GM12878 (cell line): ENCODE measurements at regions not wholly inside any gene's neighbourhood (a gene's known extent, or its start where the extent isn't known, plus 50 kb on each side); places are given as distances from the start of the nearest gene placed in this dataset.

Source experiments
- ATAC-seq: fragments of 200-7000 bp; cut with Tn5 transposase; 3 replicates; pipeline ENCODE4 v1.9.1; 2020; ENCODE audit warnings: mild to moderate bottlenecking, moderate library complexity
- BruUV-seq: library from RNA; stranded (reverse); fragments of 400-500 nt; replicated peaks from 2 replicates; lab custom pipeline; 2021; lab: Mats Ljungman, UMichigan
- CTCF ChIA-PET: fragments of 300-600 bp; sonication (Branson Sonifier 250); formaldehyde crosslinking; extraction: SDS; loops from one replicate; lab custom pipeline; 2021; ENCODE audit warnings: inconsistent platforms; lab: Yijun Ruan, JAX
- POLR2A ChIA-PET: fragments of 350-600 bp; formaldehyde crosslinking; extraction: SDS; loops from one replicate; lab custom pipeline; 2021; ENCODE audit warnings: inconsistent platforms; lab: Charles Lee
- RAD21 ChIA-PET: fragments of 300-600 bp; sonication (Branson Sonifier 250); formaldehyde crosslinking; loops from one replicate; lab custom pipeline; 2023; ENCODE audit warnings: antibody characterized with exemption; ENCODE audit not compliant: unreplicated experiment; lab: Charles Lee
- SMC1A ChIA-PET: fragments of 300-600 bp; sonication (Branson Sonifier 250); formaldehyde crosslinking; loops from one replicate; lab custom pipeline; 2023; ENCODE audit not compliant: unreplicated experiment, uncharacterized antibody; lab: Charles Lee
- DNase-seq: peaks from one replicate; pipeline ENCODE4 v3.0.0-alpha.2; 2011; ENCODE audit warnings: low read depth, low spot score
- FAIRE-seq: peaks from 3 replicates; lab custom pipeline; 2011; peaks lifted over from hg19 to GRCh38; lab: Jason Lieb, UNC
- H2AFZ ChIP-seq: 2 replicates; pipeline ENCODE4 v1.6.0; 2011; ENCODE audit warnings: low read depth, low read length, control low read depth; ENCODE audit not compliant: control insufficient read depth
- H3K27ac ChIP-seq: 2 replicates; pipeline ENCODE4 v1.5.1; 2011; ENCODE audit warnings: control low read depth; ENCODE audit not compliant: control insufficient read depth, insufficient read depth
- H3K27me3 ChIP-seq, 2 experiments: replicated peaks in 1 of 2; 2 replicates each; pipeline versions ENCODE4 v1.6.0 to v1.6.1; 2011; ENCODE audit warnings: low read length in 1 of 2; ENCODE audit not compliant: control insufficient read depth in 2 of 2, insufficient read depth in 2 of 2
- H3K36me3 ChIP-seq, 2 experiments: 2 replicates each; pipeline ENCODE4 v1.5.1; 2011; ENCODE audit warnings: low read length in 1 of 2; ENCODE audit not compliant: control insufficient read depth in 2 of 2, insufficient read depth in 2 of 2
- H3K4me1 ChIP-seq: 2 replicates; pipeline ENCODE4 v1.6.1; 2011; ENCODE audit warnings: mild to moderate bottlenecking, low read length, moderate library complexity, mixed read lengths; ENCODE audit not compliant: control insufficient read depth, insufficient read depth
- H3K4me2 ChIP-seq: 2 replicates; pipeline ENCODE4 v1.6.0; 2011; ENCODE audit warnings: control low read depth; ENCODE audit not compliant: control insufficient read depth, insufficient read depth
- H3K4me3 ChIP-seq: fragments of 200-600 bp; sonication (generic); 2 replicates; pipeline ENCODE4 v1.5.1; 2016
- H3K79me2 ChIP-seq: 2 replicates; pipeline ENCODE4 v1.6.0; 2011; ENCODE audit warnings: low read length; ENCODE audit not compliant: control insufficient read depth, insufficient read depth
- H3K9ac ChIP-seq: 2 replicates; pipeline ENCODE4 v1.8.0; 2011; ENCODE audit warnings: low read length, control low read depth, mixed read lengths; ENCODE audit not compliant: control insufficient read depth, insufficient read depth
- H3K9me3 ChIP-seq: replicated peaks from 3 replicates; pipeline ENCODE4 v1.5.1; 2011; ENCODE audit warnings: mild to moderate bottlenecking, low read length; ENCODE audit not compliant: control insufficient read depth, insufficient read depth
- H4K20me1 ChIP-seq: 2 replicates; pipeline ENCODE4 v1.6.0; 2011; ENCODE audit not compliant: control insufficient read depth, insufficient read depth
- CBFB ChIP-seq: IDR thresholded peaks from 2 replicates; pipeline ENCODE4 v1.6.1; 2016; ENCODE audit warnings: antibody characterized with exemption, low read depth
- EP300 ChIP-seq, 2 experiments: fragments of 150-350 bp in 1 of 2; IDR thresholded peaks; 2 replicates each; pipeline ENCODE4 v1.6.1; 2011 to 2012; ENCODE audit warnings: low read depth in 2 of 2, low read length in 2 of 2, borderline replicate concordance in 1 of 2, improper control_type of control experiment in 1 of 2, inconsistent platforms in 1 of 2; ENCODE audit not compliant: control insufficient read depth in 1 of 2
- KAT2A ChIP-seq: conservative IDR thresholded peaks from 2 replicates; pipeline ENCODE4 v1.6.1; 2011; ENCODE audit warnings: low read depth, low read length; ENCODE audit not compliant: control insufficient read depth
- LARP7 ChIP-seq: fragments of 450-650 bp; IDR thresholded peaks from 2 replicates; pipeline ENCODE4 v1.6.1; 2017; ENCODE audit warnings: mild to moderate bottlenecking
- NFYB ChIP-seq: IDR thresholded peaks from 2 replicates; pipeline ENCODE4 v1.6.1; 2011; ENCODE audit warnings: low read depth, mild to moderate bottlenecking, low read length, improper control_type of control experiment, moderate library complexity; ENCODE audit not compliant: insufficient read depth
- REST ChIP-seq: IDR thresholded peaks from 2 replicates; pipeline ENCODE4 v1.6.1; 2012; ENCODE audit warnings: mild to moderate bottlenecking, low read depth, low read length
- SMARCA5 ChIP-seq: fragments of 450-650 bp; IDR thresholded peaks from 2 replicates; pipeline ENCODE4 v1.6.1; 2017; ENCODE audit warnings: mild to moderate bottlenecking
- STAT1 ChIP-seq: fragments of 450-650 bp; conservative IDR thresholded peaks from 2 replicates; pipeline ENCODE4 v1.6.1; 2014; ENCODE audit warnings: antibody characterized with exemption, mild to moderate bottlenecking
- SUPT20H ChIP-seq: IDR thresholded peaks from 2 replicates; pipeline ENCODE4 v1.6.1; 2011; ENCODE audit warnings: low read depth, mild to moderate bottlenecking, low read length, moderate library complexity, borderline replicate concordance; ENCODE audit not compliant: control insufficient read depth
- TCF3 ChIP-seq: IDR thresholded peaks from 2 replicates; pipeline ENCODE4 v1.6.1; 2012; ENCODE audit warnings: low read depth, mild to moderate bottlenecking, low read length, borderline replicate concordance; ENCODE audit not compliant: insufficient read depth
- ZBED1 ChIP-seq: IDR thresholded peaks from 2 replicates; pipeline ENCODE4 v1.6.1; 2016; ENCODE audit warnings: borderline replicate concordance
- WGBS: methylation state at CpG from one replicate; pipeline ENCODE4 v1.1.6; 2016; ENCODE audit warnings: low lambda C conversion rate; ENCODE audit not compliant: insufficient replicate concordance, insufficient coverage; ENCODE audit errors: missing lambda C conversion rate; 5-methylcytosine and 5-hydroxymethylcytosine counted together
- in situ Hi-C: fragments of 300-500 bp; cut with MboI; formaldehyde crosslinking; loops from 9 replicates; pipeline ENCODE4 v1.14.3; 2018; ENCODE audit warnings: mixed read lengths
- intact Hi-C: fragments of 100-400 bp; cut with micrococcal nuclease; formaldehyde crosslinking; loops from one replicate; pipeline ENCODE4 v1.14.2; 2022; ENCODE audit not compliant: unreplicated experiment

GRCh38 chr9:101999441-101999840, 261.0 kb upstream of the GRIN3A start:
- H3K4me1 ChIP-seq = no peaks in the 10 kb centered on the region
- in situ Hi-C loops = no loop called here
- FAIRE-seq = no peak
- ATAC-seq = no peak
- POLR2A ChIA-PET = no interaction called here
- H3K79me2 ChIP-seq = no peaks in the 10 kb centered on the region
- no peaks in the 10 kb centered on the region for H4K20me1 ChIP-seq
- 0% methylated on average over 1 of the region's 1 CpG for WGBS
- no TSS peak for BruUV-seq
- H3K9me3 ChIP-seq = no peaks in the 10 kb centered on the region
- H3K27me3 ChIP-seq = no peaks in the 10 kb centered on the region
- intact Hi-C loops = no loop called here
- TF ChIP-seq NFYB (no peak), KAT2A (no peak), TCF3 (no peak), SMARCA5 (no peak), SUPT20H (no peak), LARP7 (no peak), CBFB (no peak), REST (no peak), ZBED1 (no peak), STAT1 (no peak), EP300 (IDR thresholded peaks at IDR 0.05; ENCODE audit: borderline replicate concordance in 1 of 2, control insufficient read depth in 1 of 2, low read depth in 2 of 2, low read length in 2 of 2) (no peak)
- SMC1A ChIA-PET = no interaction called here
- CTCF ChIA-PET = no interaction called here
- H2AFZ ChIP-seq = no peak overlapping the region
- H3K9ac ChIP-seq = no peak overlapping the region
- H3K4me3 ChIP-seq = no peak overlapping the region
- no peak overlapping the region for H3K27ac ChIP-seq
- H3K36me3 ChIP-seq = no peaks in the 10 kb centered on the region
- no peak overlapping the region for H3K4me2 ChIP-seq
- RAD21 ChIA-PET = no interaction called here
- DNase-seq = no peak
